ENCODE measurements at regions not wholly inside any gene's neighbourhood (a gene's known extent, or its start where the extent isn't known, plus 50 kb on each side); places are given as distances from the start of the nearest gene placed in this dataset.

- no peak for TF ChIP-seq CTCF (IDR thresholded peaks at IDR 0.05)
- no peak for TF ChIP-seq POLR2A (IDR thresholded peaks at IDR 0.05)
Observed at GRCh38 chr2:8588831-8589191, 93.0 kb upstream of the ID2 start.

Measured in adrenal gland (tissue), 5 donors.